NCI-H2081 (cell line): ENCODE measurements at regions not wholly inside any gene's neighbourhood (a gene's known extent, or its start where the extent isn't known, plus 50 kb on each side); places are given as distances from the start of the nearest gene placed in this dataset.
"Not testable (repeated sequence)": the region's sequence is repeated elsewhere in the genome, so short reads cannot be mapped to it uniquely, and the experiment has no call there.

Experiments
- DNase-seq, 2 experiments: peaks; one replicate each; lab custom pipeline; 2025; lab: John Stamatoyannopoulos, UW

DNA sequence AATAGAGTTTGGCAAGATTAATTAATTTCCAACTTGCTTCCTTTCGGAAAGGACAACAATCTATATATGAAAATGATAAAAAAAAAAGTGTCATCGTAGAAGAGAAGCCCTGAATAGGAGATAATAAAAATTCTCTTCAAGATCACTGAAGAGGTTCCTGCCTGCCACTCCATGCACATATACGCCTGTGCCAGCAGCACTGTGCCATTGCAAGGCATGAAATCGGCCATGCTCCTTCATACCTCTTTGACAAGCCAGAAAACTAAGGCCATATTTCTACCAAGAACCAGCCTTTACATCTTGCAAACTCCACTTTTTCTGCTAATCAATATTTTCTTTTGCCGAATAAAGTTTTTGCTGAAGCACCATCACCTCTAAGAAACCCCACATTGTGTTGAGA is 365.5 kb downstream of the CXXC4 start:
- no peak for DNase-seq

DNA sequence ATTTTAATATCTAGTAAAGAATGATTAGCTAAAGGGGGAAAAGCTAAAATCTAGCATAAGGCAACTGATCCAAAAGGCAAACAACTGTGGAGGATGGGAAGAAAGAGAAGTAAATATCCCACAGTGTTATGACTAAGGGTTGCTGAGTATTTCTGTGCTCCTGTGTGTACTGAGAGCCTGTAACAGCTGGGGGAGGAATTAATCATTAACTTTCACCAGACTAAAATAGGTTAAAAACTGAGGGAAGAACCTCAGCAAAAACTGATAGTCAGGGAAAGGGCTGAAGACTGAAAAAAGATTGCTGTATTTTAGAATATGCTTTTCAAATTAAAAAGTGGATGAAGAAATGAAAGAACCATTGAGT is 365.9 kb downstream of the CXXC4 start:
- no peak for DNase-seq

DNA sequence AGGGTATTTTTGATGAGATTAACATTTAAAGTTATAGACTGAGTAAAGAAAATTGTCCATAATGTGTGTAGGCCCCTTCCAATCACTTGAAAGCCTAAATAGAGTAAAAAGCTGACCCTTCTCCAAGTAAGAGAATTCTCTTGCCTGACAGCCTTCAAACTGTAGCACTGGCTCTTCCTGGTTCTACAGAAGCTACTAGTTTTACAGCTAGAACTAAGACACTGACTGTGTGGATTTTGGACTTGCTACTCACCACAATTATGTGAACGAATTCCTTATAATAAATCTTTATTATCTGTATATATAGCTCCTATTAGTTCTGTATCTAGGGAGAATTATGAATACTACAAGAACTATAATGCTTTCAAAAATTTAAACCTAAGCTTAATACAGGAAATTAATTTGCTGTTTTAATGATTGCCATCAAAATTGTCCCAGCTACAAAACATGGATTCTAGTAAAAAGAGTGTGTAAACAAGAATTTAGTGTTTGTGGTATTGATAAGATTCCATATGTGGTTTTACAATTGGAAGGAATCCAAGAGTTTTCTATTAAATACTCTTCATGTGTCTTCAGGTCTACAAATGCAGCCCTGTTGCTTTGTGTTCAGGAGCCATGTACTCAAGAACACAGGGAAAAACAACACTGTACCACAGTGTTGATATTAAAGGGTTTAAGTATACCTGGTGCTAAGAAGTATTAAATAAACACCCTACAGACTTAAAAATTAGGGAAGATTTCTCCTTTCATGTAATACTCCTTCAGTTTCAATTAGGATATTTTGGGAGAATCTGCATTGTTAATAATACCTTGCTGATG is 366.5 kb downstream of the CXXC4 start:
- DNase-seq: no peak

DNA sequence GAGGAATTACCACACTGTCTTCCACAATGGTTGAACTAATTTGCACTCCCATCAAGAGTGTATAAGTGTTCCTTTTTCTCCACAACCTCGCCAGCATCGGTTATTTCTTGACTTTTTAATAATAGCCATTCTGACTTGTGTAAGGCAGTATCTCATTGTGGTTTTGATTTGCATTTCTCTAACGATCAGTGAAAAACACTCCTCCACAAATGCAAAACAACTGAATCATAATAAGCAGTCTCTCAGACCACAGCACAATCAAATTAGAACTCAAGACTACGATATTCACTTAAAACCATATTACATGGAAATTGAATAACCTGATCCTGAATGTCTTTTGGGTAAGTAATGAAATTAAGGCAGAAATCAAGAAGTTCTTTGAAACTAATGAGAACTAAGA is 371.7 kb downstream of the CXXC4 start:
- DNase-seq: no peak

DNA sequence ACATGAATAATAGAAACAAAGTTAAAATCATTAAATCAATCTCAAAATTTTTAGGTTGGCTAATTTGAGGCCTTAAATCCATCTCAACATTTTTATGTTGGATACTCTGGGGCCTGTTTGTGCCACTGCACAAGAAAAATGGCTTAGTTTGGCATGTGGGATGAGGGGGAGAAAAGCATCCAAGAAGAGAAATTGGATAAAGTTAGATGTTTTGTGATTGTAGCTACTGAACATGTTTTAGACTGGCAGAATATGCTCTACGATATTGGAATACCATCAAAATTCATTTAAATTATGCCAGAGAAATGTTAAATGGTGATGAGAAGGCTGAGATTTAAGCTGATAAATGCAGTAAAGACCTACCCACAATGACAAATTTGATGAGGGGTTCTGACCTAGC is 376.9 kb downstream of the CXXC4 start:
- DNase-seq: no peak

DNA sequence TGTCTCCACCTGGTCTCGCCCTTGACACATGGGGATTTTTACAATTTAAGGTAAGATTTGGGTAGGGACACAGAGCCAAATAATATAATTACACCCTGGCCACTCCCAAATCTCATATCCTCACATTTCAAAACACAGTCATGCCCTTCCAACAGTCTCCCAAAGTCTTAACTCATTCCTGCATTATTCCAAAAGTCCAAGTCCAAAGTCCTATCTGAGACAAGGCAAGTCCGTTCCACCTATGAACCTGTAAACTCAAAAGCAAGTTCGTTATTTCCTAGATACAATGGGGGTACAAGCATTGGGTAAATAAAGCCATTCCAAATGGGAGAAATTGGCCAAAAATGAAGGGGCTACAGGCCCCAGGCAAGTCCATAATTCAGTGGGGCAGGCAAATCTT is 380.8 kb downstream of the CXXC4 start:
- DNase-seq: no peak

DNA sequence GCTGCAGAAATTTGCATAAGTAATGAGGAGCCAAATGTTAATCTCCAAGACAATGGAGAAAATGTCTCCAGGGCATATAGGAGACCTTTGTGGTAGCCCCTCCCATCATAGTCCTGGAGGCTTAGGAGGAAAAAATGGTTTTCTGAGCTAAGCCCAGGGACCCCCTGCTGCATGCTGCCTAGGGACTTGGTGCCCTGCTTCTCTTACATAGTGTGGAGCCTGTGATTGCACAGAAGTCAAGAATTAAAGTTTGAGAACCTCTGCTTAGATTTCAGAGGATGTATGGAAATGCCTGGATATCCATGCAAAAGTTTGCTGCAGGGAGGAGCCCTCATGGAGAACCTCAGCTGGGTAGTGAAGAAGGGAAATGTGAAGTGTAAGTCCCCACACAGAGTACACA is 379.4 kb upstream of the TACR3 start:
- DNase-seq: no peak

DNA sequence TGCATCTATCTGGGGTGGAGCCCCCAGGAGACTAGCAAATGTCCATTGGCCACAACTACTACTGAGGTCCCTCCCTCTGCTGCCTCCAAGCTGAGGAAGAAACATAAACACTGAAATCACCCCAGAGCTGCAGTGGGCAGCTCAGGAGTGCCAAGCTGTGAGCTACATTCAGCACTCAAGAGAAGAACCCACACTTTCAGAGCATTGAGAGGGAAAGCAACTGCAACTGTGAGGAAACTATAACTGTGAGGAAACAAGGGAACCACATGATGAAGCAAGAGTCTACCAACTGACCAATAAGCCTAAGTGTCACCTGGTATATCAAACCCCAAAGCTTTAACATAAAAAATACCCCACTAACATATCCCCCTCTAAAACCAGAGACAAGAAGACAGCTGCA is 373.5 kb upstream of the TACR3 start:
- no peak for DNase-seq

DNA sequence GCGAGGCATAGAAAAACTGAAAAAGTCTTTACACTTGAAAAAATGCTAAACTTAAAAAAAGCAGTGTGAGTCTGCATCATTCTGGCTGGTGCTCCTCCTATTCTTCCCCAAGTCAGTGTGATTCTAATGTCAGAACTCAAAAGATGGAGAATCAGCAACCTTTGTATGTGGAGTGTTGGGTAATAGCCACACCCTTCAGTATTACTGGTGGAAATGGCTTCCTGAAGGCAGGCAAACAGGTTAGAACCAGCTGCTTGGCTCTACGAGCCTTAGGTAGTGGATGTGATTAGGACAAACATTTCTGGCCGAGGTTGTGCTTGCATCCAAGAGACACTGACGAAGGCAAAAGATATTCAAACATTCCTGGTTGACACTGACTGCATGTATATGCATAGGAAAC is 353.4 kb upstream of the TACR3 start:
- DNase-seq: no peak

DNA sequence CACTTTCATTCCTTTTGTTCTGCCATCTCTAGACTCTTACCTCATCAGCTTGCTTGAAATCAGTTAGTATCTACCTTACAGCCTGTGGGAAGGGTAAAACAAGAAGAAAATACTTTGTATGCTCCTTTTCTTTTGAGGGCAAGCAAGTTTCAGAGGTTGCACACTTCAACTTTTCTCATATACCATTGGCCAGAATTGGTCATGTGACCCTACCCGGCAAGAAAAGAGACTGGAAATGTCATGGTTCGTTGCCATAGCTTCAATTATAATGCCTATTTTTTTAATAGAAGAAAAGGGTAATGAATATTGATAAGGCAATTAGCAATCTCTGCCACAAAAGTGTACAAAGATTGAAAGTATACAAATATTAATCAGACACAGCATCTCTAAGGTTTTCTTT is 346.7 kb upstream of the TACR3 start:
- no peak for DNase-seq

DNA sequence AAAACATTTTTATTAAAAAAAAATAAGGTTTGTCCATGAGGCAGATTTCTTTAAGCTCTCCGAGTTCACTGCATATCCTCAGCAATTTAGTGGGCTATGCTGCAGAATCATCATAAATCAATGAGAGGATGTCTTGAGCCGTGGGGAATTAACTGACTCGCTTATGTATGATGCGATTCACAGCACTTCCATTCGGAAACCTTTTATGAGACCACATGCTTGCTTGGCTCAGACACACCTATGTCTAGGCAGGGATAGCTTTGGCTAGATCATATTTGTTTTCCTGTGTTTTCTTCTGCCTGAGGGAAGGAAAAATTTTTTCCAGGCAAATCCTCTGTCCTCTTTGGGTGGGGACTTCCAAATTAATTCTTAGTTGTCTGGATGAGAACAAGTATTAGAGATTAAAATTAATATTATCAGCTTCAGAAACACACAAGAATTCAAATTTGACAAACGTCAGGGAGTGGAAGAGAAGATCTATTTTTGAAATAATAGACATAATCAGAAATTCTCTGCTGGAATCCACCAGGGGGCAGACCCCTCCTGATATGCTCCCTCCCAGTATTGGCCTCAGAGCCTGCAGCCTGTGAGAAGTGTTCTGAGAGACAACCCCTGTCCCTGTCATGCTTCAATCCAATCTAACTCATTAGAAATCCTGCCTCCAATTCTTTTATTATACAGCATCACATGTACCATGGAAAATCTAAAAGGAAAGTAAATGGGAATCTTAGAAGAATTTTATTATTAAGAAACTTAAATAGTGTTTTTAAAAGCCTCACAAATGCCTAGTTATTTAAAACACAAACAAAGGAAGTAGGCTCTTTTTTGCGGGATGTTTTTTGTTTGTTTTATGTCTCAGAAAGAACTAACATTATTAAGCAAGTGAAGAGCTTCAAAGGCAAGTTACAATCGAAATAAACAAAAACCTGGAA is 345.1 kb upstream of the TACR3 start:
- DNase-seq: peak; percentile 52 to 58

DNA sequence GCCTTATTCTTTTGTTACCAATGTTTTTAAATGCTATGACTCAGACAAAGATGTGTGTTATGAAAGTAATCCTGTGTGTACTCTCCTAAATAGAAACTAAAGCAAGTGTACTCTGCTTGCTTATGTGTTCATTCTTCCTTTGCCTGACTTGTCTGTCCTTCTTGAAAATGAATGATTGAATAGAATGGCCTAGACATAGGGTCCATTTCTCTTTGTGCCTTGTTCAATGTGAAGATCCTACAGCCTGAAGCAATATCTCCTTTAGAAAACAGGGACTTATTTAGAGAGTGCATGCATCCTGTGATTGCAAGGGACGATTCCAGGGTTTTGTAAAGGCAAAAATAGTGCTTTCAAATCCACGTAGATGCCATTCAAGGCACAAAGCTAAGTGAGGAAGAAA is 343.6 kb upstream of the TACR3 start:
- no peak for DNase-seq

DNA sequence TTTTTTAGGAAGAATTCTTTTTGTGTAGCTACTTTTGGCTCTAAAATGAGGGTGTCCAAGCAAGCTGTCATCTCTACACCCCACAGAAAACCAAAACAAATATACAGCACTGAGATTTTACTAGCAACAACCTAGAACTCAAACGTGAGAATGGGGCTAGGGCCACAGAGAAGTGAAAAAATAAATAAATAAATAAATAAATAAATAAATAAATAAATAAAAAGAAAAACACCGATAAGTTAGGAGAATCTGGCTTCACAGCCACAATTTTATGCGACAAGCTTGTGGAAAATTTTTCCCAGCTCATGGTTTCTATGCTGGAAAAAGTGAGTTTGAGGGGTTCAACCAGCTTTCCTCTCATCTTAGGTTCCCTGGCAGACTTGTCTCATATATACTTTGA is 324.6 kb upstream of the TACR3 start:
- DNase-seq: no peak

DNA sequence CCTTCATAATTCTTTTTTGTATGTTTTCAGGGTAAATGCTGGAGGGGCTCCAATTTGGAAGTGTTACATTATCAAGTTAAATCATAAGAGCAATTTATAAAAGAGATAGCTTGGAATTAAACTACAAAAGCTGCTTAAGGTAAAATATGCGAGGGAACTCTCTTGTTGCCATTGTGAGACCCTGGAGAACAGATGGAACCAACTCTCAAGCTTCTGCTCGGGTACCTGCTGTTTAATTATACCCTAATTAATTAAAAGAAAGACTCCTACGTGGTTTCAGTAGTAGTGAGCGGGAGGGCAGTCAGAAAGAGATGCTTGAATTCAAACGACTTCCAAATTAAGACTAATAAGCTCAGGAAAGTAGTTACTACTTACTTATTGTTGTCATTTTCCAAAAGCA is 313.1 kb upstream of the TACR3 start:
- DNase-seq: no peak

DNA sequence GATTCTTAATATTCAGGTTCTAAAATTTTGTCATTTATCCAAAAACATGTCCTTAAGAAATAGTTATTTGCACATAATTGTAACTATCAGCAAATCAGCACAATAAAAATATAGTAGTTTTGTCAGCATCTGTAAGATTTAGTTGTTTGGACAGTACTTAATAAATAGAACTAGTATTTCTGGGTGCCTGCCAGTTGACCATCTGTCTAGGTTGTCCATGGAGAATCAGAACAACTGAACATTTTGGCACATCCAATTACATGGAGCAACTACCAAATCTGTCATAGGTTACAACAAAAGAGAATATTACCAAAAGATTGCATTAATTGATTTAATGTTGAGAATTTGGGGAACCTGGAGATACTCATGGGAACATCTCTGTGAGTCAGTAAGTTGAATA is 305.5 kb upstream of the TACR3 start:
- DNase-seq: no peak

DNA sequence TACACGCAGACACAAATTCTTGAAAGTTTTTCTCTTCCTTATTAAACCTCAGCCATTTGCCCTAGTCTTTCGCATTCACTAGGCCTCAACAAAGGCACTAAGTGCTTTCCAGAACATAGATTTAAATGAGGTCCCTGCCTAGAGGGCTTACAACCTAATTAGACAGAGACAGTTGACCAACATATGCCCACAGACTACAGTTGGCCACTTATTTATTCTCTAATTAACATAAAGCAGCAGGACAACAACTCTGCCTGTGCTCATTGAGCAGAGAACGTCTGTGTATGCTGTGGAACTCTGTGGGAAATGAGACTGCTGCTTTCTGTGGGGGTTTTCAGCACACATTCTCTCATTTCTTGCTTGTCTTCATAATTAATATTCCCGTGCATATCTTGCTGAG is 303.0 kb upstream of the TACR3 start:
- no peak for DNase-seq

DNA sequence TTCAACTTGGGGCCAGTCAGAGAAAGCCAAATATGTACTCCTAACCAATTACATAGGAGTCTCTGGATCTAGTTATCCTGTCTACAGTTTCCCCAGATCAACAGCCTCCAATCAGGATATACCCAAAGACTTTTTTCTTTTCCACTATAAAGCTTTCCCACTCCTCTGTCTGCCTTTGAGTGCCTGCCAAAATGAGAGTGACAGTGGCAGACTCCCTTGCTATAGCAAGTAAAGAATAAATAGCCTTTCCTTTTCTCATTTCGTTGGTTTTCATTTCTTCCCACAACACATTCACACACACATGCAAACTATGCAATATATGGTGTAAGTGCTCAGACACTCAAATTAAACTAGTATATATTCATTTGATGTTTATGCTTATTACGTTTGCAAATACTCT is 302.4 kb upstream of the TACR3 start:
- no peak for DNase-seq

DNA sequence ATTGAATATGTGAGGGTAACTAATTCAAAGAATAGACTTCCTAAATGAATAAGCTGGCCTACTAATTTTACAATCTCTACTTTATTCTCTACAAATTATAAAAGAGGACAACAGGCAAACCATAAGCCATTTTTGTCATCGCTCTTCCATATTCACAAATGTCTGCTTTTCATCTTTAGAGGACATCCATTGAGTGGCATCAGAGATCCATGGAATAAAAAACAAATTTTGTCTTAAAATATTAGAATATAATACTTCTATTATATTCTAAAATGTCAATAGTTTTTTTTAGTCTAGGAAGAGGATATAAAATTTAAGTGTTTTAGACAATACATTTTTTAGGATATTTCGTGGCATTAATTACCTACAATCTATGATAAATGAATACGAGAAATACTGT is 300.9 kb upstream of the TACR3 start:
- no peak for DNase-seq

DNA sequence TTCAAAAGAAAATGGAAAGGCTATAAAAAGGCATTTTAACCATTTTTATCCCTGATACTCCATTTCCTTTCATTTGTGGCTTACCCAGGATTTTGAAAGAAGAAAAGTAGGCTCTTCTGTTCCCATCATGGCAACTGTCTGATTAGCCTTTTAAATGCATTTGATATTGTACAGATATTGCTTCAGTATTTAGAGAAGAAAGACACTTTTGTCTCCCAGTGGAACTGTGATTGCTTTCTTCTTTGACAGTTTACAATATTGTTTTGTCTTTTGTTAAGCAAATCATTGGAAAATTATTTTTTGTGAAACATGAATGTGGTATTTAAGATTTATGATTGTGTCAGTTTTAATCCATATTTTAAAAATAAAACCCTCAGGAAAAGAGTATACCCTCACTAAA is 297.4 kb upstream of the TACR3 start:
- DNase-seq: no peak

DNA sequence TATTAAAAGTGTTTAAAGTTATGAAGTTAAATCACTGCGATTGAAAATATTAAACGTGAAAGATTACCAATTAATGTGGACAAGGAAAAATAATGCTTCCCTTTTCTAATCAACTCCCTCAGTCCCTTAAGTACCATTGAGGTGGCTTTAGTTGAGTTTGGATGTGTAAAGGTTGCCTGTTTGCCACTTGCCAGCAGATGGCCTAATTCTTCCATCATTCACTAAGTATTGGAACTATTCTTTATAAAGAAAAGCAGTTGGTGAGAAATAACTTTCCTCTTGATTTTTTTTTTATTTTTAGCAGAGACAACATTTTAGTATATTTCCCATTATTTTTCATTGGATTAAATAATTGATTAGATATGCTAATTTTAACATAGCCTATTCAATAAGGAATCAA is 295.9 kb upstream of the TACR3 start:
- no peak for DNase-seq

DNA sequence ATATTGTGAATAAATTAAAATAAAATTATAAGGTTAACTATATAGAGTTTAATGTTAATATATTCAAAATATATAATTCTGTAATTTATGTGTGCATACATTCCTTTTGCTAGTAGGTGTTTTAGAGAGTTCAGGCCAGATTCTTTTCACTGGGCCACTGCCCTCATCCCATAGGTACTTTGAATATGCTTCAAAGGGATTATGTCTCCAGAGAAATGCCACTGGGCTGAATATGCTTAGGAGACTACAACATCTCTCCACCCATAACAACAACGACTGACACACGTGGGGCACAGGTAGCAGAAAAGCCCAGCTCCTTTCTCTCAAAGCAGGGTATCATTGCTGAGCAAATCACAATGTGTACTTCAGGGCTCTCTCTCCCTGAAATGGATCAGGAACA is 290.9 kb upstream of the TACR3 start:
- DNase-seq: no peak

DNA sequence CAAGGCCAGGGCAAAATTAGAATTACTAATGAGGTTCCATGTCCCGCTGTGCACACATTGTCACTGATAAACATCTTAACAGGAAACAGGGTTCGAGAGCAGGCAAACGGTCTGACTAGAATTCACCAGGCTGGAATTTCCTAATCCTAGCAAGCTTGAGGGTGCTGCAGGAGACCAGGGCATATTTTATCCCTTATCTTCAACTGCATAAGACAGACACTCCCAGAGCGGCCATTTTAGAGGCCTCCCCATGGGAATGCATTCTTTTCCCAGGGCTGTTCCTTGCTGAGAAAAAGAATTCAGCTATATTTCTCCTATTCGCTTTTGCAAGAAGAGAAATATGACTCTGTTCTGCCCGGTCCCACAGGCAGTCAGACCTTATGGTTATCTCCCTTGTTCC is 282.5 kb upstream of the TACR3 start:
- DNase-seq: not testable (repeated sequence)

DNA sequence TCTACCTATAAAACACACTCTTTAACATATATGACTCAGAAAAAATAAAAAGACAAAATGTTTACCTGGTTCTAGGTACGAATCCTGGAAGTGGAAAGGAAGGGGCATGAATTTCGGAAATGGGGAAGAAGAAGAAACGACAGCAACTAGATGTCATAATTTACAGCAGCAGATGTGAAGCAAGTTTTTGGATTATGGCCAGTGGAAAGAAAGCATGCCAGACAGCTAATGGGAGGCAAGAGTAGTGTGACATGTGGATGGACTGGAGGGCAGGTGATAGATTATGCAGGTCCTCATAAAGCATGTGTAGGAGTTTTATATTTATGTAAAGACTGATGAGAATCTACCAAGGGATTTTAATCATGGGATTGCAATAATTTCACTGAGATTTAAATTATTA is 279.0 kb upstream of the TACR3 start:
- peak in 1 of 2 experiments; percentile 50 for DNase-seq
